Esophagus squamous epithelium (tissue), 4 donors: ENCODE measurements at regions not wholly inside any gene's neighbourhood (a gene's known extent, or its start where the extent isn't known, plus 50 kb on each side); places are given as distances from the start of the nearest gene placed in this dataset.

Experiments
- CTCF ChIP-seq, 6 experiments: fragments of 450-650 bp in 4 of 6; fragments of 200-600 bp in 2 of 6; sonication (generic) in 2 of 6; IDR thresholded peaks; one replicate each; pipeline ENCODE4 v1.5.1; 2016 to 2019; ENCODE audit warnings: antibody characterized with exemption in 6 of 6, mild to moderate bottlenecking in 4 of 6, moderate library complexity in 4 of 6
- POLR2A ChIP-seq, 4 donors: fragments of 450-650 bp; IDR thresholded peaks; one replicate each; pipeline ENCODE4 v1.6.1; 2017; ENCODE audit warnings: antibody characterized with exemption in 4 of 4, mild to moderate bottlenecking in 4 of 4, moderate library complexity in 3 of 4

GRCh38 chr5:96228408-96228807 is 204.6 kb downstream of the PCSK1 start:
- no peak for TF ChIP-seq POLR2A (IDR thresholded peaks at IDR 0.05)
- TF ChIP-seq CTCF (IDR thresholded peaks at IDR 0.05): no peak
